ENCODE measurements at regions not wholly inside any gene's neighbourhood (a gene's known extent, or its start where the extent isn't known, plus 50 kb on each side); places are given as distances from the start of the nearest gene placed in this dataset.
"Not testable (repeated sequence)": the region's sequence is repeated elsewhere in the genome, so short reads cannot be mapped to it uniquely, and the experiment has no call there.

DNA sequence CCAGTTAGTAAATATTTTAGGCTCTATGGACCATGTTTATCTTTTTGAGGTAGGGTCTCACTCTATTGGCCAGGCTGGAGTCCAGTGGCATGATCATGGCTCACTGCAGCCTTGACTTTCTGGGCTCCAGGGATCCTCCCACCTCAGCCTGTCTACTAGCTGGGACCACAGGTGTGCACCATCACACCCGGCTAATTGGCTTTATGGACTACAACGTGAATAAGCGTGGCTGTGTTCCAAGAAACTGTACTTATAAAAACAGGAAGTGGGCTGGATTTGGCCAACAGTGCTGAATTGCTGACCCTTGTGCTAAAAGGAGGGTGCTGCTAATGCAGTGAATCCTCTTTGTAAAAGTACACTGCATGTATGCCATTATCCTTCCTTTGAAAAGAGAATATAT lies 111.7 kb upstream of the CDK13 start:
- H3K4me3 ChIP-seq (ENCODE audit: low read depth, low read length) = no peak overlapping the region
- DNase-seq (ENCODE audit: low read depth) = peak; percentile 18
- TF ChIP-seq, protein P1, sequence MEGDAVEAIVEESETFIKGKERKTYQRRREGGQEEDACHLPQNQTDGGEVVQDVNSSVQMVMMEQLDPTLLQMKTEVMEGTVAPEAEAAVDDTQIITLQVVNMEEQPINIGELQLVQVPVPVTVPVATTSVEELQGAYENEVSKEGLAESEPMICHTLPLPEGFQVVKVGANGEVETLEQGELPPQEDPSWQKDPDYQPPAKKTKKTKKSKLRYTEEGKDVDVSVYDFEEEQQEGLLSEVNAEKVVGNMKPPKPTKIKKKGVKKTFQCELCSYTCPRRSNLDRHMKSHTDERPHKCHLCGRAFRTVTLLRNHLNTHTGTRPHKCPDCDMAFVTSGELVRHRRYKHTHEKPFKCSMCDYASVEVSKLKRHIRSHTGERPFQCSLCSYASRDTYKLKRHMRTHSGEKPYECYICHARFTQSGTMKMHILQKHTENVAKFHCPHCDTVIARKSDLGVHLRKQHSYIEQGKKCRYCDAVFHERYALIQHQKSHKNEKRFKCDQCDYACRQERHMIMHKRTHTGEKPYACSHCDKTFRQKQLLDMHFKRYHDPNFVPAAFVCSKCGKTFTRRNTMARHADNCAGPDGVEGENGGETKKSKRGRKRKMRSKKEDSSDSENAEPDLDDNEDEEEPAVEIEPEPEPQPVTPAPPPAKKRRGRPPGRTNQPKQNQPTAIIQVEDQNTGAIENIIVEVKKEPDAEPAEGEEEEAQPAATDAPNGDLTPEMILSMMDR (conservative IDR thresholded peaks at IDR 0.05; ENCODE audit: low read depth, low read length) = no peak

DNA sequence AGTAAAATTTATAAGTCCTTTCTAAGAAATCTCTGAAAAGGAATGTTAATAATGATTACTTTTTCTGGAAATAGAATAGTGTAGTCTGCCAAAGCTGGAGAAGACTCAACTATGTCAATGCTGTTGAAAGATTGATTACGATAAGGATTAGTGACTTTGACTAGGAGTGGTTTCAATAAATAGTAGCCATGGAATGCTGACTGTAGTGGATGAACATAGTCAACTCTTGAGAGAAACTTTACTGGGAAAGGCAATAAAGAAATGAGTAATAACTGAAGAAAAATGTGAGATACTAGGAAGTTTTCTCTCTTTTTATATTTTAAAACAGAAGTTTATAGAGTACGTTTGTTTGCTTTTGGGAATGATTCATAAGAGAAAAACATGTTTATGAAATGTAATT lies 105.0 kb upstream of the CDK13 start:
- no peak overlapping the region for H3K4me3 ChIP-seq (ENCODE audit: low read depth, low read length)
- TF ChIP-seq, protein P1 (conservative IDR thresholded peaks at IDR 0.05; ENCODE audit: low read depth, low read length) = no peak
- DNase-seq (ENCODE audit: low read depth) = no peak

DNA sequence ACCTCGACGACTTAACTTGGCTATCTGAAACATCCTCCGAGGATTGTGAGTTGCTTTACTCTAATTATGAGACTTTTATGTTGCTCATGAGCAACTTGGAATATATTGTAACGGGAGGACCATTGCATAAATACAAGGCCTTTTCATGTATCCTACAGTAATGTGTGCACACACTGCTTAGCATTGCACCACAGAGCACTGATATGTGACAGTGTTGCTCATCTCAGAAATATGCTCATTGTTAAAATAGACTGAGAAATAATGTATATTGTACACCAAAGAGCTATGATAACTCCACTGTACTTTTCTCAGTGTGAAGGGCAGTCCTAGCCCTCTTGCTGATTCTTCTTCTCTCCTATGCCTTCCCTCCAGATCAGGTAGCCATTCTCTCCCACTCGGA lies 102.8 kb upstream of the CDK13 start:
- TF ChIP-seq, protein P1 (conservative IDR thresholded peaks at IDR 0.05; ENCODE audit: low read depth, low read length) = no peak
- no peak for DNase-seq (ENCODE audit: low read depth)
- no peak overlapping the region for H3K4me3 ChIP-seq (ENCODE audit: low read depth, low read length)

DNA sequence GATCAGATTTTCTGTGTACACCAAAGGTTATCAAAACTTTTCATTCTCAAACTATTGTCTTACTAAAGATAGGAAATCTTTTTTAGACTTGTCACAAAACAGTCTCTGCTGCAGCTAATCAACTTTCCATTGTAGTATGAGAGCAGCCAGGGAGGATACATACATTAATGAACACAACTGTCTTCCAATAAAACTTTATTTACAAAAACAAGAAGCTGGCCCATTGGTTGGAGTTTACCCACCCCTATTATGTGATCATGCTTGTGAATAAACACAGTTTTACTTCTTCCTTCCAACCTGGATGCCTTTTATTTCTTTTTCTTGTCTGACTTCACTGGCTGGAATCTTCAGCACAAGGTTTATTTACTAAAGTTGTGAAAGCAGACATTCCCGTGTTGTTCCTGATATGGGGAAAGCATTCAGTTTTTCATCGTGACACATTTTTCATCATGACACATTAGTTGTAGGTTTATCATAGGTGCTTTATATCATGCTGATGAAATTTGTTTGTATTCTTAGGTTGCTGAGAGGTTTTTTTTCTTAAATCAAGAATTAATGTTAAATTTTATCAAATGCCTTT lies 98.5 kb upstream of the CDK13 start:
- no peak overlapping the region for H3K4me3 ChIP-seq (ENCODE audit: low read depth, low read length)
- no peak for DNase-seq (ENCODE audit: low read depth)
- TF ChIP-seq, protein P1 (conservative IDR thresholded peaks at IDR 0.05; ENCODE audit: low read depth, low read length) = no peak

DNA sequence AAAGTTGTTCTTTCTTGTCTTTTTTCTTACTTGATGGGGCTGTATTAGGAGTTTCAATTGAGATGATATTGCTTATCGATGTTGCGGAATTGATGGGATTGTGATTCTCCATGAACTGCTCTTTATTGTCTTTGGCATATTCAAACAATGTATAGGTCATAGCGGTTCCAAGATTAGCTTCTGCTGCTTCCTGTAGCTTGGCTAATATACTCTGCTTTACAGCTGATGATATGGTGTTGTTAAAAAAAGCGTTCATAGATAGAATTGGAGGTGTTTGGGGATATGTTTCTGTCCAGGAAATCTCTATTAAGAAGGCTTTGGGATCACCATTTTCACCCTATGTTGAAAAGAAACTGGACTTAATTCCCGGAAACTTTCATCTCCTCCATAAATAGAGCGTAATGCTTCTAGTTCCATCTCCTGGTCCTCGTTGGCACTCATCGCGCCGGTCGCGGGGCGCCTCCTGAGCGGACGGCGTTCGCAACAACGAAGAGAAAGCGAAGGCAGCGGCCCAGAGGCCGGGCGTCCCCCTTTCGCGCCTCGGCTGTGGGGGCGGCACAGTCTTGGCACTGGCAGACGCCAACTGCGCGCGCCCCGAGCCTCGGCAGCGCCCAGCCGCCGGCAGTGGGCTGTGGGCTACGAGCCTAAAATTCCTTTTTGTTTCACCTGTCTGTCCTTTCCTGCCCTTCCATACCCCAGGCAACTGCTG lies 95.3 kb upstream of the CDK13 start:
- H3K4me3 ChIP-seq (ENCODE audit: low read depth, low read length) = peak overlapping the region; percentile 37
- not testable (repeated sequence) for DNase-seq (ENCODE audit: low read depth)

DNA sequence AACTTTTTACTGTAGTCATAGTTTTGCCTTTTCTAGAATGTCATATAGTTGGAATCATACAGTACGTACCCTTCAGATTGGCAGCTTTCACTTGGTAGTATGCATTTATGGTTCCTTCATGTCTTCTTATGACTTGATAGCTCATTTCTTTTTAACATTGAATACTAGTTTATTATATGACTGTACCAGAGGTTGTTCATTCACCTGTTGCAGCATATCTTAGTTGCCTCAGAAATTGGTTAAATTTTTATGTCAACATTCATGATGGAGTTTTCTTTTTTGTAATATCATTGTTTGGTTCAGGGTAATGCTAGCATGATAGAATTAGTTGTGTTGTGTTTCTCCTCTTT lies 94.8 kb upstream of the CDK13 start:
- TF ChIP-seq, protein P1 (conservative IDR thresholded peaks at IDR 0.05; ENCODE audit: low read depth, low read length) = no peak
- no peak for DNase-seq (ENCODE audit: low read depth)
- H3K4me3 ChIP-seq (ENCODE audit: low read depth, low read length) = peak overlapping the region; percentile 37

DNA sequence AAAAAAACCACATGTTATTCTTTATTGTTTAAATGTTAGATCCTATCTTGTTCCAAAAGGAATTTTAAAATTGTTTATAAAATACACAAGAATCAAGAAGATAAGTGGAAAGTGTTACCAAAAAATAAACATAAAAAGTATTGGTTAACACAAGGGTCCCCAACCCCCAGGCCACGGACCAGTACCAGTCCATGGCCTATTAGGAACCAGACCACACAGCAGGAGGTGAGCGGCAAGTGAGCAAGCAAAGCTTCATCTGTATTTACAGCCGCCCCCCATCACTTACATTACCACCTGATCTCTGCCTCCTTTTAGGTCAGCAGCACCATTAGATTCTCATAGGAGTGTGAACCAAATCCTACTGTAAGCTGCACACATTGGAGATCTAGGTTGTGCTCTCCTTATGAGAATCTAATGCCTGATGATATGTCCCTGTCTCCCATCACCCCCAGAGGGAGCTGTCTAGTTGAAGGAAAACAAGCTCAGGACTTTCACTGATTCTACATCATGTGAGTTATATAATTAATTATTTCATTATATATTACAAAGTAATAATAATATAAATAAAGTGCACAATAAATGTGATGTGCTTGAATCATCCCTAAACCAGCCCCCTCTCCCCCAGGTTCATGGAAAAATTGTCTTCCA lies 86.3 kb upstream of the CDK13 start:
- not testable (repeated sequence) for DNase-seq (ENCODE audit: low read depth); H3K4me3 ChIP-seq (ENCODE audit: low read depth, low read length)
- TF ChIP-seq, protein P1 (conservative IDR thresholded peaks at IDR 0.05; ENCODE audit: low read depth, low read length) = peak; percentile 46

DNA sequence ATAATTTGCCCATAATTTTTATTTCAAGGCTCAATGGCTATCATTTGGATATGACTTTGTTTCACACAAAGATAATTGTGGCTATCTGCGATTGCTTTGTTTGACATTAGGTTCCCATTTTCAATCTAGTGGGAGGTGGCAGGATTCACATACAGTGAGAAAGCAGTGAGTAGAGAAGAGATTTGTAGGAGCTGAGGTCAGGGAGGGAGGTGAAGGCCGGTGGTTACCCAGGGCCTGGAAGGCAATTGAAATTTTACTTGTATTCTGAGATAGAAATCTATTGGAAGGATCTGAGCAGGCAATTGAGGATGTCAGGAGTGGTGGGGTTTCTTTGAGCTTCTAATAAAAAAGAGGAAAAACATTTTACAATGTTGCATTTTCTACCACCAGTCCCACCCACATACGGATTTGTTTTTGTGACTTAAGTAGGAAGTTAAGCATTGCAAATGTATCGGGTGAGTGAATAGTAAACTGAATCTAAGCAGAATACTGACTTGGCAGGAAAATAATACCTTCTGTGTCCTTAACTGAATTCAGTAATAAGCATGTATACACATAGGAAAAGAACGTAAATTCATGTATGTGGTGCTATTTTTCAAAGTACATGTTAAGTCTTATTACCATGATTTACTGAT lies 80.1 kb upstream of the CDK13 start:
- not testable (repeated sequence) for H3K4me3 ChIP-seq (ENCODE audit: low read depth, low read length); DNase-seq (ENCODE audit: low read depth)

DNA sequence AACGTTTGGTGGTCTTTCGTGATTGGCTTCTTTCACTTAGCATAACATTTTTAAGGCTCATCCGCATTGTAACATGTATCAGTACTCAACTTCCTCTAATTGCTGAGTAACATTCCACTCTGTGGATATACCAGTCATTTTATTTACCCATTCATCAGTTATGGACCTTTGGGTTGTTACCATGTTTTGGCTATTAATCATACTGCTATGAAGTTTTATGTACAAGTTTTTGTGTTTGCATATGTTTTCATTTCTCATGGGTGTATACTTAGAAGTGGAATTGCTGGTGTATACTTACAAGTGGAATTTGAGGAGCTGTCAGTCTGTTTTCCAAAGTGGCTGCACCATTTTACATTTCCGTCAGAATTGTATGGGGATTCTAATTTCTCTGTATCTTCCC lies 78.4 kb upstream of the CDK13 start:
- not testable (repeated sequence) for H3K4me3 ChIP-seq (ENCODE audit: low read depth, low read length); DNase-seq (ENCODE audit: low read depth)

All from epithelial cell of proximal tubule (primary cell).